K562 (cell line): ENCODE measurements at regions not wholly inside any gene's neighbourhood (a gene's known extent, or its start where the extent isn't known, plus 50 kb on each side); places are given as distances from the start of the nearest gene placed in this dataset.

Experiments
- CBFB ChIP-seq: sonication (generic); formaldehyde crosslinking; IDR thresholded peaks from 2 replicates; pipeline ENCODE4 v1.4.0; 2020; ENCODE audit warnings: mild to moderate bottlenecking, missing genetic modification reagents
- CCNT2 ChIP-seq: IDR thresholded peaks from 2 replicates; pipeline ENCODE4 v1.6.1; 2011; ENCODE audit warnings: borderline replicate concordance, low read depth, mild to moderate bottlenecking, moderate library complexity, mixed read lengths, low read length; ENCODE audit not compliant: insufficient read length; ENCODE audit errors: extremely low read depth
- CTCF ChIP-seq, 3 experiments: IDR thresholded peaks in 2 of 3; conservative IDR thresholded peaks in 1 of 3; 2 replicates each; pipeline ENCODE4 v1.5.1; 2011 to 2012; ENCODE audit warnings: low read length in 3 of 3, mild to moderate bottlenecking in 3 of 3, control low read depth in 2 of 3, improper control_type of control experiment in 1 of 3, inconsistent platforms in 1 of 3, low read depth in 1 of 3, mixed read lengths in 1 of 3, moderate library complexity in 1 of 3; ENCODE audit not compliant: insufficient read depth in 2 of 3
- ESRRB ChIP-seq: fragments of 250-450 bp; sonication (Bioruptor Pico); IDR thresholded peaks from 2 replicates; pipeline ENCODE4 v1.5.0; 2020; ENCODE audit warnings: mild to moderate bottlenecking, moderate library complexity, borderline replicate concordance
- GTF2B ChIP-seq: IDR thresholded peaks from 2 replicates; pipeline ENCODE4 v1.6.1; 2011; ENCODE audit not compliant: insufficient read length; ENCODE audit errors: extremely low read depth
- HDAC8 ChIP-seq: fragments of 450-650 bp; IDR thresholded peaks from 2 replicates; pipeline ENCODE4 v1.6.1; 2016; ENCODE audit warnings: mild to moderate bottlenecking, missing genetic modification characterization, moderate library complexity, missing compliant biosample characterization
- HNRNPK ChIP-seq: fragments of 200-400 bp; formaldehyde crosslinking; IDR thresholded peaks from one replicate; pipeline ENCODE4 v1.6.1; 2018; ENCODE audit warnings: mild to moderate bottlenecking, low read depth, low read length; ENCODE audit not compliant: poor library complexity, severe bottlenecking
- IFI16 ChIP-seq: fragments of 250-450 bp; sonication (Bioruptor Pico); IDR thresholded peaks from 2 replicates; pipeline ENCODE4 v2.1.2; 2022; ENCODE audit warnings: mild to moderate bottlenecking, inconsistent platforms
- SIRT6 ChIP-seq: IDR thresholded peaks from one replicate; pipeline ENCODE4 v1.6.1; 2012; ENCODE audit warnings: low read depth, mild to moderate bottlenecking, control low read depth, inconsistent platforms, low read length, moderate library complexity

GRCh38 chr1:168942165-168942564 is 164.3 kb upstream of the ATP1B1 start:
- TF ChIP-seq HNRNPK (no peak), GTF2B (no peak), IFI16 (CRISPR knock-in tag) (no peak), ESRRB (CRISPR knock-in tag) (no peak), CCNT2 (no peak), SIRT6 (no peak), CTCF (IDR thresholded peaks at IDR 0.05 in 2 of 3, conservative IDR thresholded peaks at IDR 0.05 in 1 of 3; ENCODE audit: insufficient read depth in 2 of 3, low read depth in 1 of 3, low read length in 3 of 3) (no peak), HDAC8 (no peak), CBFB (CRISPR knock-in tag) (no peak)
